HUES64 (cell line): ENCODE measurements at regions not wholly inside any gene's neighbourhood (a gene's known extent, or its start where the extent isn't known, plus 50 kb on each side); places are given as distances from the start of the nearest gene placed in this dataset.

Source experiments
- H3K27ac ChIP-seq: 2 replicates; pipeline ENCODE4 v1.7.0; 2013; ENCODE audit warnings: low read depth, low read length, inconsistent platforms
- H3K27me3 ChIP-seq: 2 replicates; pipeline ENCODE4 v1.6.1; 2013; ENCODE audit warnings: mild to moderate bottlenecking, low read length; ENCODE audit not compliant: insufficient read depth
- H3K36me3 ChIP-seq: 2 replicates; pipeline ENCODE4 v1.6.1; 2013; ENCODE audit warnings: mild to moderate bottlenecking, low read length; ENCODE audit not compliant: insufficient read depth
- H3K4me1 ChIP-seq: 2 replicates; pipeline ENCODE4 v1.6.1; 2013; ENCODE audit warnings: mild to moderate bottlenecking, low read length, moderate library complexity; ENCODE audit not compliant: insufficient read depth
- H3K4me3 ChIP-seq: 2 replicates; pipeline ENCODE4 v1.5.1; 2013; ENCODE audit warnings: mild to moderate bottlenecking, low read length, moderate library complexity
- H3K9ac ChIP-seq: 2 replicates; pipeline ENCODE4 v1.6.1; 2013; ENCODE audit warnings: mild to moderate bottlenecking, low read depth, low read length
- H3K9me3 ChIP-seq: 2 replicates; pipeline ENCODE4 v1.6.1; 2013; ENCODE audit warnings: low read depth, low read length; ENCODE audit not compliant: insufficient read depth
- WGBS: fragments of 150-250, 120-280 bp; methylation state at CpG from one replicate; pipeline ENCODE4 v1.1.7; 2013; ENCODE audit warnings: missing lambda C conversion rate; 5-methylcytosine and 5-hydroxymethylcytosine counted together

DNA sequence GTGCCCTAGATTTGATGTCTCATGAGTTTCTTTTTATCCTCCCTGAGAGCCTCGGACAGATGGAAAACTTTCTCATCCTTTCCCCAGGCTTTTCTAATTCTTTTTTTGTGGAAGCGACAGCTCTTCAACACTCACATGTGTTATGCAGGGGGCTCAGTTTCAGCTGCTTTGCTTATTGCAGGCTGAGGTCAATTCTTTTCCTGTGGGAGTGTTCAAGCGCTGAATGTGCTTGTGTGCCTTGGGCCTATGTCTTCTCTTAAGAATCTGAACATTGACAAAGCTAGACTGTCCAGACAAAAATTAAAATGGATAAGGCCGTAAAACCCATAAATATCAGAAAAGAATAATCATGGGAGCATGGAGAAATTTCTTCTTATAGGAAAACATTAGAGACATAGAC lies 125.2 kb upstream of the STEAP4 start:
- H3K36me3 ChIP-seq = no peaks in the 10 kb centered on the region
- no peaks in the 10 kb centered on the region for H3K27me3 ChIP-seq
- no peaks in the 10 kb centered on the region for H3K4me1 ChIP-seq
- no peak overlapping the region for H3K27ac ChIP-seq
- H3K9me3 ChIP-seq = no peaks in the 10 kb centered on the region
- H3K4me3 ChIP-seq = no peak overlapping the region
- H3K9ac ChIP-seq = no peak overlapping the region
- WGBS = 94% methylated on average over 4 of the region's 4 CpGs

DNA sequence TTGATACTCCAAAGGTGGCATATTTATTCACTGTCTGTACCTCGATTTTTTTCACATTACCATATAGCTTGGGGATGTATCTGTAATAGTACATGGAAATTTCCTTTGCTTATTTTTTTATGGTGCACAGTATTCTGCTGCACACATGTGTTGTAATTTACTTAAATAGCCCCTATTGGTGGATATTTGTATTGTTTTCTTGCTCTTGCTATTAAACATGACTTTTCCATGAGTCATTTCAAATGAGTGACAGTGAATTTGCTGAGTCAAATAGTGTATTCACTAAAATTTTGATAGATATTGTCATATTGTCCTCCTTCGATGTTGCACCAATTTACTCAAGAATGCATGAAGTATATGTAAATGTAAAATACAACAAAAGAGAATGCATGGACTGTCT lies 122.7 kb upstream of the STEAP4 start:
- H3K4me1 ChIP-seq = no peaks in the 10 kb centered on the region
- no peaks in the 10 kb centered on the region for H3K9me3 ChIP-seq
- H3K9ac ChIP-seq = no peak overlapping the region
- H3K27me3 ChIP-seq = no peaks in the 10 kb centered on the region
- no CpG with 5 or more reads among the region's 2 CpGs for WGBS
- no peaks in the 10 kb centered on the region for H3K36me3 ChIP-seq
- no peak overlapping the region for H3K4me3 ChIP-seq
- no peak overlapping the region for H3K27ac ChIP-seq

DNA sequence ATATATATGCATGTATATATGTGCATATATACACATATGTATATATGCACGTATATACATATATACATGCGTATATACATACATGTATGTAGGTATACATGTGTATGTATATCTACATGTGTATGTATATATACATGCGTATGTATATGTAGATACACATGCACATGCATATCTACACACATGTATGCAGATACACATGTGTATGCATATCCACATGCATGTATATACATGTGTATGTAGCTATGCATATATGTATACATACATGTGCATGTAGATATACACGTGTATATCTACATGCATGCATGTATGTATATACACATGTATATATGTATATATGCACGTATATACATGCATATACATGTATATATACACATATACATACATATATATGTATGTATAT lies 95.8 kb upstream of the STEAP4 start:
- H3K27ac ChIP-seq = no peak overlapping the region
- H3K4me3 ChIP-seq = no peak overlapping the region
- H3K36me3 ChIP-seq = no peaks in the 10 kb centered on the region
- H3K9ac ChIP-seq = no peak overlapping the region
- H3K4me1 ChIP-seq = no peaks in the 10 kb centered on the region
- WGBS = no CpG with 5 or more reads among the region's 5 CpGs
- H3K27me3 ChIP-seq = no peaks in the 10 kb centered on the region
- no peaks in the 10 kb centered on the region for H3K9me3 ChIP-seq

DNA sequence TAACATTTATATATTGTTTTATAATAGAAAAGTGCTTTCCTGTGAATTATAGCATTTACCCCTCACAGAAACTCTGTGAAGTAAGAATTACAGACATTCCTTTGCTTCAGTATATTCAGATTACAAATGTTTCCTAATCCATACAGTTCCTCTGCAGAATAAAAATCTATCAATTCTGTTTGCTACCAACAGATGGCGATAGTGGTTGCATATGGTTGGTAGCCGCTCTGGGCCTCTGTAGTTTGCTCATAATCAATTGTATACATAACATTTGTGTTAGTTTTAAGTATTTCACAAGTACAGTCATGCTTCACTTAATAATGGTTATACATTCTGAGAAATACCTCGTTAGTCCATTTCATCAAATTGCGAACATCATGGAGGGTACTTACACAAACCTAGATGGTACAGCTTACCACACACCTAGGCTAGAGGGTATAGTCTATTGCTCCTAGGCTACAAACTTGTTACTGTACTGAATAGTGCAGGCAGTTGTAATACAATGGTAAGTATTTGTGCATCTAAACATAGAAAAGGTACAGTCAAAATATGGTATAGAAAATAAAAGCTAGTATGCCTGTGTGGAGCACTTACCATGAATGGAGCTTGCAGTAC lies 94.4 kb upstream of the STEAP4 start:
- Histone ChIP-seq H3K9me3 (no peaks in the 10 kb centered on the region), H3K4me3 (no peak overlapping the region), H3K9ac (no peak overlapping the region), H3K27me3 (no peaks in the 10 kb centered on the region), H3K36me3 (no peaks in the 10 kb centered on the region), H3K27ac (no peak overlapping the region), H3K4me1 (no peaks in the 10 kb centered on the region)
- 100% methylated on average over 2 of the region's 4 CpGs for whole genome bisulfite sequencing

DNA sequence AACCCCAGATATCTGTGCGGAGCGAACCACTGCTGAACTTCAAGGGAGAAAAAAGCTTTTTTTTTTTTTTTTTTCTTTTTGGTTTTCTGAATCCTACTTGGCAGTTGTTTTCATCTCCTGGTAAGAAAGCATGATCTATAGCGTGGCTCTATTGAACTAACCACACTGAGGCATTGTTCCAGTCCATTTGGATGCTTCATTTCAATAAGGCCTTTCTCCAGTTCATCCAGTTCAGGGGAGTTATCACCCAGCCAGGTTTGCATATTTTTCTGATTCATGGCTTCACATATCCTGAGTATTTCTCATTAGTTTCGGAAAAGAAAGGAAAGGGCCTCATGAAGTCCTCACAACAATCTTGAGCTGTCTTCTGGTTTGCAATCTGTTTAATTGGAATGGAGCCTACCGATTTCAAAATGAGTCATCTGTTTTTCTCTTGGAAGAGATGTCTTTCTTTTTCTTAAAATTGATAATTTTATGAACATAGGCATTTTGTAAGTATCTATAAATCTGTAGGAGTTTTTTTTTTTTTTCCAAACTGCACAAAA lies 93.1 kb upstream of the STEAP4 start:
- Histone ChIP-seq H3K9ac (no peak overlapping the region), H3K36me3 (no peaks in the 10 kb centered on the region), H3K27me3 (no peaks in the 10 kb centered on the region), H3K4me3 (no peak overlapping the region), H3K9me3 (no peaks in the 10 kb centered on the region), H3K4me1 (no peaks in the 10 kb centered on the region), H3K27ac (no peak overlapping the region)
- WGBS = 95% methylated on average over 5 of the region's 5 CpGs

DNA sequence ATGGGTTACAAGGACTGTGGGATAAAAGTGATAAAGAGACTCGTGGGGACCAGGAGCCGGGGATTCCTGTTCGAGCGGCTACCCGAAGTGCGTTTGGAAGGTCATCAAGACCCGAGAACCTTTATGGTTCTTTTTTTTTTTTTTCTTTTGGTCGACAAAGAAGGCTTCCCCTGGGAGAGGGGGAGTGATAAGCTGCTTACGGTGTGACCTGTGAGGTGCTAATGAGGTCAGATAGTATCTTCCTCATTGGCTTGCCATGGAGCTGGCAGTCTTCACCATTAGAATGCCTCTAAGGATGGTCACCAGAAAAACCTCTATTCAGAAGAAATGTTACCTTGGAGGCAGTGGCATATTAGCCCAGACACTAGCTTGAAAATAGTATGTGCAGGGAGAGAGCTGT lies 92.3 kb upstream of the STEAP4 start:
- no peaks in the 10 kb centered on the region for H3K4me1 ChIP-seq
- H3K9ac ChIP-seq = no peak overlapping the region
- no peak overlapping the region for H3K4me3 ChIP-seq
- H3K27ac ChIP-seq = no peak overlapping the region
- no peaks in the 10 kb centered on the region for H3K36me3 ChIP-seq
- WGBS = 79% methylated on average over 9 of the region's 9 CpGs
- H3K9me3 ChIP-seq = no peaks in the 10 kb centered on the region
- H3K27me3 ChIP-seq = no peaks in the 10 kb centered on the region

DNA sequence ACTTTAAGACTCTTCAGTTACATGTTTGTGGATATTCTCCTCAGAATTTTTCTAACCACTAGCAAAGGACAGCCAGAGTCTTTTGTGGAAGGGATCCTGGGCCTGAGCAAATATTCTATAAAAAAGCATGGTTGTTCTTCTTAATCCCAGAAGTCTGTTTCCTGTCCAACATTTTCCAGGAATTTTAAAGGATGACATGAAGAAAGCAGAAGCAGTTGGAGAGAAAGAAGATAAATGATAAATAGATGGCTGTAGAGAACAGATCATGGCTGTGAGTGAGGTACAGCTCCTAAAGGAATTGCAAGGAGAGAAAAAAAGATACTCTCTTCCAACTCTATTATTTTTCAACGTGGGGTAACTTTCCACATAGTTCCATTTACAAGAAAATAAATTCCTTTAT lies 91.8 kb upstream of the STEAP4 start:
- Histone ChIP-seq H3K27ac (no peak overlapping the region), H3K36me3 (no peaks in the 10 kb centered on the region), H3K9me3 (no peaks in the 10 kb centered on the region), H3K4me3 (no peak overlapping the region), H3K9ac (no peak overlapping the region), H3K27me3 (no peaks in the 10 kb centered on the region), H3K4me1 (no peaks in the 10 kb centered on the region)
- no CpG with 5 or more reads among the region's 1 CpG for WGBS

DNA sequence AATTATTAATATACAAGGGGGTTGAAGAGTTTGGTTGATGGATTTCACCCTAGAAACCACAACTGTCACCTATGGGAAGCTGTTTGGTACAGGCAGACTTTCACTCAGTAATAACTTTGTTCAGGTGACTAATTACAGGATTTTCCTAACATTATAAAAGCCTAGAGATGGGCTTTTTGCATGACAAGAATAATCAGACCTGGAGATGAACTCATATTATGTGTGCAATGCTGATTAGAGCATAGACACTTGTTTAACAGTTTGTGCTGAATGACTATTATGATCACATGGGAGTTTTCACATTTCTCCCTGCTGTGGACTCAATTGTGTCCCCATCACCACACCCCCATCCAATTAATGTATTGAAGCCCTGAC lies 90.2 kb upstream of the STEAP4 start:
- H3K9me3 ChIP-seq = no peaks in the 10 kb centered on the region
- no peak overlapping the region for H3K4me3 ChIP-seq
- no peaks in the 10 kb centered on the region for H3K36me3 ChIP-seq
- H3K9ac ChIP-seq = no peak overlapping the region
- no peaks in the 10 kb centered on the region for H3K4me1 ChIP-seq
- no peaks in the 10 kb centered on the region for H3K27me3 ChIP-seq
- H3K27ac ChIP-seq = no peak overlapping the region

DNA sequence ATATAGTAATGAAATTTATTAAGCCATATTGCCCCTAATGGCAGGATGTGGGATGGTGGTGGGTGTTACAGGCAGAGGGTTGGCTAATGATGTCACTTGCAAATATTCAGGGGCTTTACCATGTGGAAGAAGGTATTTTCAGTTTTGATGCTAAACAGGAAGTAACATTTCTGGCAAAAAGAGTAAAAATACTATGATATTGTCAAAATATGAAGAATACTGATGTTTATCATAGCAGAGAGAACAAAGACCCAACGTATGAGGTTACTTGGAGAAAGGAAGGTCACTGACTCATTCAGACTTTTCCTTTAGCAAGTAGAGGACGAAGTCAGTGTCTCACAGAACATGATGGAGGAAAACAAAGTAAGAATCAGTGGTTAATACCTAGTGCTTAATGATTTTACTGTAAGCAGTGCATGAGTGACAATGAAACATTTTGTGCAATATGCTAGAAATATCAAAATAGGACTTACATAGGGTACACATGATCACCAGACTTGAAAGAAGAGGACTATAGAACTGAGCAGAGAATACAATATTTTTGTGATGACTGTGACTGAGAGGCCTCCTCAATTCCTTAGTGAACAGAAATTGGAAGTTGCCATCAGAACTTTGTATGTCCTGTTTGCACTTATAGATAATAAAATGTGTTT lies 89.7 kb upstream of the STEAP4 start:
- WGBS = 96% methylated on average over 2 of the region's 2 CpGs
- Histone ChIP-seq H3K9ac (no peak overlapping the region), H3K27me3 (no peaks in the 10 kb centered on the region), H3K4me1 (no peaks in the 10 kb centered on the region), H3K36me3 (no peaks in the 10 kb centered on the region), H3K9me3 (no peaks in the 10 kb centered on the region), H3K27ac (no peak overlapping the region), H3K4me3 (no peak overlapping the region)

DNA sequence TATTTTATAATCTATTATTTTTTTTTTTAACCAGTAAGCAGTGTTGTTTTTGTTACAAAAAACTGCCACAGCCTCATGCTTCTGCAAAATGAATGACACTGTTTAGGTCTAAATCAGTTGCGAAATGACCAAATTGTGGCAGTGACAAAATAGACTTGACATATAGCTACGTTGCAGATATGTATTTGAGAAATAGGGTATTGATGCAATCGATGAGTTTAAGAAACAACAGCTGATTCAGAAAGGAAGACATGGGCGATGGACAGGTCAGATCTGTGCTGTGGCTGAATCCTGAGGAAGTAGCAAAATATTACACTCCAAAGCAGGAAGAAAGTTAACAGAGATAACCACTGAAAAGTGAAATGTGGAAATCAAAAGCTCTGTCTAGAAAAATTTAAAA lies 89.0 kb upstream of the STEAP4 start:
- H3K4me3 ChIP-seq = no peak overlapping the region
- no peaks in the 10 kb centered on the region for H3K9me3 ChIP-seq
- H3K36me3 ChIP-seq = no peaks in the 10 kb centered on the region
- H3K9ac ChIP-seq = no peak overlapping the region
- H3K27ac ChIP-seq = no peak overlapping the region
- WGBS = 72% methylated on average over 4 of the region's 4 CpGs
- H3K4me1 ChIP-seq = no peaks in the 10 kb centered on the region
- H3K27me3 ChIP-seq = no peaks in the 10 kb centered on the region

DNA sequence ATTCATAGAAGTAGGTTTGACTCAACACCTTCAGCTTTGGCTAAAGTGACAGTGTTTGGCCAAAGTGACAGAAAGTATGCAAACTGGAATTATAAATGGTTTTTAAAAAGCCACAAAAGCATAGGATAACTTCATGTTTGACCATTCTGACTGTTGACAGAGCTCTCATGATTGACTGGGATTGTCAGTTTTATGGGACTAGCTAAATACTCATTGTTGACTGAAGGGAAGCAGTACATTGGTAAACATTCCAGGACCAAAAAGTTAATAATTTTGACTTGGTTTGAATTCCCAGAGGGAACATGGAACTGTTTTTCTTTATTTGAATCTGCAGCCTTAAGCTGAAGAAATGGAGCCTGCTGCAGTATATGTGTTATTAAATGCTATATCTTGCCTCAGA lies 84.6 kb upstream of the STEAP4 start:
- Histone ChIP-seq H3K4me1 (peaks cover 6% of the 10 kb centered on the region; the same call in 1 of the 2 replicates), H3K36me3 (no peaks in the 10 kb centered on the region), H3K9ac (no peak overlapping the region), H3K4me3 (no peak overlapping the region), H3K27ac (no peak overlapping the region), H3K27me3 (no peaks in the 10 kb centered on the region), H3K9me3 (no peaks in the 10 kb centered on the region)

DNA sequence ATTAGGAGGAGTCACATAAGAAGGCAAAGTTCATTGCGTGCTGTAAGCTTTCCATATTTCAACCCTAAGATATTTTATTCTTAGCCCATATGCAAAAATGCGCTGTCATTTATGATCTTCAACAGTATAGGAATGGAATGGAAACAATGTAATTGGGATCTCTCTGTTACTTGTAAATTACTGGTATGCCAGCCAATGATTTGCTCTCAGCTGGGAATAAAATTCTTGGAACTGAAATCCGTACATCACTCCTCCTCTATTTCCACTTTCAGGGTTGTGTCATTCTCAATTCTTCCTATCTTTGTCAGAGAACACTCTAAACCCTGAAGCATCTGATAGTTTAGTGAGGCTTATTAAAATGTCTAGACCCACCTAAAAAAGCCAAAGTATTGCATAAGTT lies 80.7 kb upstream of the STEAP4 start:
- WGBS = 95% methylated on average over 3 of the region's 3 CpGs
- no peaks in the 10 kb centered on the region for H3K9me3 ChIP-seq
- no peak overlapping the region for H3K9ac ChIP-seq
- peaks cover 6% of the 10 kb centered on the region; the same call in 1 of the 2 replicates for H3K4me1 ChIP-seq
- no peaks in the 10 kb centered on the region for H3K36me3 ChIP-seq
- no peak overlapping the region for H3K27ac ChIP-seq
- H3K27me3 ChIP-seq = no peaks in the 10 kb centered on the region
- H3K4me3 ChIP-seq = no peak overlapping the region
